NCI-H187 (cell line): ENCODE measurements at regions not wholly inside any gene's neighbourhood (a gene's known extent, or its start where the extent isn't known, plus 50 kb on each side); places are given as distances from the start of the nearest gene placed in this dataset.
"Not testable (repeated sequence)": the region's sequence is repeated elsewhere in the genome, so short reads cannot be mapped to it uniquely, and the experiment has no call there.

Experiments used
- DNase-seq, 2 experiments: peaks; one replicate each; lab custom pipeline; 2025; lab: John Stamatoyannopoulos, UW

- no peak for DNase-seq
These were observed 115.0 kb upstream of the EPB41L4A start for GRCh38 chr5:112534067-112534583.

GRCh38 chr5:112534611-112535255 lies 115.7 kb upstream of the EPB41L4A start:
- DNase-seq = no peak

GRCh38 chr5:112535356-112535755 lies 116.3 kb upstream of the EPB41L4A start:
- DNase-seq = no peak

GRCh38 chr5:112544558-112544957 lies 125.5 kb upstream of the EPB41L4A start:
- DNase-seq = not testable (repeated sequence)

GRCh38 chr5:112546946-112547592 lies 128.0 kb upstream of the EPB41L4A start:
- DNase-seq = no peak

- no peak for DNase-seq
These were observed 129.3 kb upstream of the EPB41L4A start for GRCh38 chr5:112548246-112548881.

GRCh38 chr5:112549127-112549526 lies 130.1 kb upstream of the EPB41L4A start:
- no peak for DNase-seq

- no peak for DNase-seq
These were observed 130.6 kb upstream of the EPB41L4A start for GRCh38 chr5:112549605-112550166.

GRCh38 chr5:112551419-112552032 lies 132.4 kb upstream of the EPB41L4A start:
- peak; percentile 16 to 50 for DNase-seq

GRCh38 chr5:112552216-112552615 lies 133.1 kb upstream of the EPB41L4A start:
- no peak for DNase-seq

GRCh38 chr5:112552791-112553190 lies 133.7 kb upstream of the EPB41L4A start:
- no peak for DNase-seq

- no peak for DNase-seq
These were observed 135.3 kb upstream of the EPB41L4A start for GRCh38 chr5:112554101-112554977.

- DNase-seq = no peak
These were observed 136.1 kb upstream of the EPB41L4A start for GRCh38 chr5:112555197-112555596.

- DNase-seq = no peak
These were observed 136.6 kb upstream of the EPB41L4A start for GRCh38 chr5:112555691-112556090.

- DNase-seq = not testable (repeated sequence)
These were observed 140.4 kb upstream of the EPB41L4A start for GRCh38 chr5:112559501-112559900.

GRCh38 chr5:112560371-112560770 lies 141.3 kb upstream of the EPB41L4A start:
- no peak for DNase-seq

- no peak for DNase-seq
These were observed 144.2 kb upstream of the EPB41L4A start for GRCh38 chr5:112563169-112563826.

- no peak for DNase-seq
These were observed 147.2 kb upstream of the EPB41L4A start for GRCh38 chr5:112566251-112566650.

- no peak for DNase-seq
These were observed 150.5 kb upstream of the EPB41L4A start for GRCh38 chr5:112569596-112569995.

- no peak for DNase-seq
These were observed 151.8 kb upstream of the EPB41L4A start for GRCh38 chr5:112570708-112571444.
